Glutamatergic neuron (in vitro differentiated cells): ENCODE measurements at regions not wholly inside any gene's neighbourhood (a gene's known extent, or its start where the extent isn't known, plus 50 kb on each side); places are given as distances from the start of the nearest gene placed in this dataset.
"Not testable (repeated sequence)": the region's sequence is repeated elsewhere in the genome, so short reads cannot be mapped to it uniquely, and the experiment has no call there.

Experiments
- DNase-seq: peaks from one replicate; pipeline ENCODE4 v3.0.0; 2022
- H3K27ac Mint-ChIP-seq: one replicate; pipeline ENCODE4 v1.8.0; 2020; ENCODE audit warnings: mild to moderate bottlenecking, mixed read lengths, inconsistent platforms; ENCODE audit not compliant: unreplicated experiment
- H3K27me3 Mint-ChIP-seq: one replicate; pipeline ENCODE4 v1.8.0; 2020; ENCODE audit warnings: mild to moderate bottlenecking, moderate library complexity, mixed read lengths, inconsistent platforms; ENCODE audit not compliant: unreplicated experiment
- H3K36me3 Mint-ChIP-seq: one replicate; pipeline ENCODE4 v1.8.0; 2020; ENCODE audit warnings: mild to moderate bottlenecking, mixed read lengths, inconsistent platforms; ENCODE audit not compliant: unreplicated experiment
- H3K4me1 Mint-ChIP-seq: one replicate; pipeline ENCODE4 v1.8.0; 2020; ENCODE audit warnings: mild to moderate bottlenecking, low read depth, mixed read lengths, inconsistent platforms; ENCODE audit not compliant: unreplicated experiment
- H3K4me3 Mint-ChIP-seq: one replicate; pipeline ENCODE4 v1.8.0; 2020; ENCODE audit warnings: mild to moderate bottlenecking, mixed read lengths, inconsistent platforms; ENCODE audit not compliant: unreplicated experiment
- H3K9me3 Mint-ChIP-seq: one replicate; pipeline ENCODE4 v1.8.0; 2020; ENCODE audit warnings: mild to moderate bottlenecking, moderate library complexity, mixed read lengths, inconsistent platforms; ENCODE audit not compliant: unreplicated experiment
- CTCF ChIP-seq: fragments of 200-600 bp; sonication (generic); IDR thresholded peaks from one replicate; pipeline ENCODE4 v1.5.0; 2021; ENCODE audit not compliant: partially characterized antibody, unreplicated experiment

GRCh38 chr21:18725653-18726052 lies 322.1 kb upstream of the TMPRSS15 start:
- peak; percentile 40 for DNase-seq
- TF ChIP-seq CTCF, result peak; percentile 55
- Mint-ChIP-seq H3K4me3 (no peak overlapping the region), H3K9me3 (no peaks in the 10 kb centered on the region), H3K36me3 (no peaks in the 10 kb centered on the region), H3K27me3 (no peaks in the 10 kb centered on the region), H3K4me1 (no peaks in the 10 kb centered on the region), H3K27ac (peak overlapping the region; percentile 46)

- Mint-ChIP-seq H3K9me3 (no peaks in the 10 kb centered on the region), H3K36me3 (no peaks in the 10 kb centered on the region), H3K4me3 (no peak overlapping the region), H3K27ac (no peak overlapping the region), H3K4me1 (peaks cover 3% of the 10 kb centered on the region), H3K27me3 (no peaks in the 10 kb centered on the region)
- no peak for TF ChIP-seq CTCF
- DNase-seq, result no peak
These were observed 338.4 kb upstream of the TMPRSS15 start for GRCh38 chr21:18741954-18742353.

GRCh38 chr21:18743531-18743930 lies 339.9 kb upstream of the TMPRSS15 start:
- peaks cover 3% of the 10 kb centered on the region for H3K4me1 Mint-ChIP-seq
- no peaks in the 10 kb centered on the region for H3K9me3 Mint-ChIP-seq
- no peak overlapping the region for H3K27ac Mint-ChIP-seq
- no peak for DNase-seq
- H3K27me3 Mint-ChIP-seq, result no peaks in the 10 kb centered on the region
- no peak for TF ChIP-seq CTCF
- no peak overlapping the region for H3K4me3 Mint-ChIP-seq
- no peaks in the 10 kb centered on the region for H3K36me3 Mint-ChIP-seq

GRCh38 chr21:18744840-18745239 lies 341.3 kb upstream of the TMPRSS15 start:
- no peak for TF ChIP-seq CTCF
- Mint-ChIP-seq H3K4me3 (no peak overlapping the region), H3K27ac (no peak overlapping the region), H3K9me3 (no peaks in the 10 kb centered on the region), H3K27me3 (no peaks in the 10 kb centered on the region), H3K4me1 (peaks cover 3% of the 10 kb centered on the region), H3K36me3 (no peaks in the 10 kb centered on the region)
- DNase-seq, result no peak

- not testable (repeated sequence) for H3K27ac Mint-ChIP-seq
These were observed 349.3 kb upstream of the TMPRSS15 start for GRCh38 chr21:18752894-18753293.

GRCh38 chr21:18756272-18756671 lies 352.7 kb upstream of the TMPRSS15 start:
- H3K36me3 Mint-ChIP-seq, H3K9me3 Mint-ChIP-seq, H3K4me3 Mint-ChIP-seq, DNase-seq, H3K27me3 Mint-ChIP-seq, H3K27ac Mint-ChIP-seq, H3K4me1 Mint-ChIP-seq: not testable (repeated sequence)

More at GRCh38 chr21:18752894-18753293, 349.3 kb upstream of the TMPRSS15 start:
- not testable (repeated sequence) for H3K4me1 Mint-ChIP-seq, H3K9me3 Mint-ChIP-seq, H3K4me3 Mint-ChIP-seq, H3K27me3 Mint-ChIP-seq, DNase-seq, H3K36me3 Mint-ChIP-seq
